Duodenal mucosa (tissue), 2 donors: ENCODE measurements at regions not wholly inside any gene's neighbourhood (a gene's known extent, or its start where the extent isn't known, plus 50 kb on each side); places are given as distances from the start of the nearest gene placed in this dataset.

Experiments
- H3K27ac ChIP-seq: one replicate; pipeline ENCODE4 v1.7.0; 2013; ENCODE audit warnings: low read depth, low read length
- H3K27me3 ChIP-seq, 2 donors: one replicate each; pipeline ENCODE4 v1.7.0; 2013; ENCODE audit warnings: low read length in 2 of 2, control low read depth in 1 of 2; ENCODE audit not compliant: insufficient read depth in 2 of 2, control insufficient read depth in 1 of 2
- H3K36me3 ChIP-seq, 2 donors: one replicate each; pipeline ENCODE4 v1.7.0; 2013; ENCODE audit warnings: low read length in 2 of 2, control low read depth in 1 of 2; ENCODE audit not compliant: insufficient read depth in 2 of 2, control insufficient read depth in 1 of 2
- H3K4me1 ChIP-seq, 2 donors: one replicate each; pipeline ENCODE4 v1.7.0; 2013; ENCODE audit warnings: low read length in 2 of 2, control low read depth in 1 of 2; ENCODE audit not compliant: insufficient read depth in 2 of 2, control insufficient read depth in 1 of 2
- H3K4me3 ChIP-seq, 2 donors: one replicate each; pipeline ENCODE4 v1.7.0; 2013; ENCODE audit warnings: low read length in 2 of 2, low read depth in 1 of 2
- H3K9ac ChIP-seq, 2 donors: one replicate each; pipeline ENCODE4 v1.7.0; 2013; ENCODE audit warnings: low read length in 2 of 2, low read depth in 1 of 2
- H3K9me3 ChIP-seq, 2 donors: one replicate each; pipeline ENCODE4 v1.7.0; 2013; ENCODE audit warnings: low read length in 2 of 2, control low read depth in 1 of 2; ENCODE audit not compliant: control insufficient read depth in 1 of 2

DNA sequence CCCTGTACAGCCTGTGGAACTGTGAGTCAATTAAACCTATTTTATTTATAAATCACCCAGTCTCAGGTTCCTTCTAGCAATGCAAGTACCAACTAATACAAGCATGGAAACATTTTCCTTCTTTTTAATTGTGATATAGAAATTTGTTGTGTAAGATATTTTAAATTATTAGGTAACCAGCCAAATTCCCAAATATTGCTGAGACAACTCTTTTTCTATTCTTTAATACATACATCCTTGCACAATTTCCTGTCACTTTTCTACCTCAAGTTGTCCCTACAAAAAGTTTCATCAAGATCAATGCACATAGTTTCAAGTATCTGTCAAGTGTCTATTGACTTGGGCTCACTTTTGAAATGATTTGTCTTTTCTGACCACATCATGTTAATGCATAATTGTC lies 488.6 kb downstream of the ACTL7B start:
- H3K27me3 ChIP-seq, result no peaks in the 10 kb centered on the region
- no peaks in the 10 kb centered on the region for H3K36me3 ChIP-seq
- no peaks in the 10 kb centered on the region for H3K9me3 ChIP-seq
- no peak overlapping the region for H3K4me3 ChIP-seq
- no peaks in the 10 kb centered on the region for H3K4me1 ChIP-seq
- no peak overlapping the region for H3K27ac ChIP-seq
- H3K9ac ChIP-seq, result no peak overlapping the region

DNA sequence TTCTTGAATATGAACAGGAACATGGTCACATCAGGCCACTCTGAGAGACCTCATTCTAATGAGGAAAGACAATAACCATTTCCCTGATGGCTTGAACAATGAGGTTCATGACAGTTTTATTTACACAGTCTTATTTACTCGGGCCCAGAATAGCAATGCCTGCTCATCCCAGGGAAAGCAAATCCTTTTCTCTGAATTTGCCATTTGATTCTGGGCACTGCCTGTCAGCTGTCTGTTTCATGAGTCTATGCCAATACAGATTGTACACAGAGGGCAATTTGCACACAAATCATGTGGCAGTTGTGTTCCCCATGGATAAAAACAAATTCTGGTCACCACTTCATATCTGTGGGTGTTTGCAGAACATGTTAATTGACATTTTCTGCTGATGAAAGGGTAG lies 492.5 kb downstream of the ACTL7B start:
- Histone ChIP-seq H3K4me1 (no peaks in the 10 kb centered on the region), H3K9ac (no peak overlapping the region), H3K27ac (no peak overlapping the region), H3K4me3 (no peak overlapping the region), H3K36me3 (no peaks in the 10 kb centered on the region), H3K27me3 (no peaks in the 10 kb centered on the region), H3K9me3 (no peaks in the 10 kb centered on the region)

DNA sequence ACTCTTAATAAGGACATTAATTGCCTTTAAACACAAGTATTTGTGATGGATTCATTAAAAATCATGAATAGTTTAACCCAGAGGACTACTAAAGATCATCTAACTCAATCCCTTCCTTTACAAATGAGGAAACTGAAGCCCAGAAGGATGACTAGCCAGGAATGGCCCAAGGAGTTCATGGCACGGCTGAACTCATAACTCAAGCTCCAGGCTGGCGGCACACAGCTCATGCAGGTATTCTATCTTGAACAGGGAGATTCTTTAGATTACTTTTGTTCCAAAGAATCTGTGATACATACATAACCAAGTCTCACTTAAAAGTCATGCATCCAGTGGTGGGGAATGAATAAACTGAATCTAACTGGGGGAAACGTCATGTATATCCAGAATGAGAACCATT lies 495.5 kb downstream of the ACTL7B start:
- Histone ChIP-seq H3K27me3 (no peaks in the 10 kb centered on the region), H3K27ac (no peak overlapping the region), H3K9me3 (no peaks in the 10 kb centered on the region), H3K36me3 (no peaks in the 10 kb centered on the region), H3K4me3 (no peak overlapping the region), H3K4me1 (no peaks in the 10 kb centered on the region), H3K9ac (no peak overlapping the region)

DNA sequence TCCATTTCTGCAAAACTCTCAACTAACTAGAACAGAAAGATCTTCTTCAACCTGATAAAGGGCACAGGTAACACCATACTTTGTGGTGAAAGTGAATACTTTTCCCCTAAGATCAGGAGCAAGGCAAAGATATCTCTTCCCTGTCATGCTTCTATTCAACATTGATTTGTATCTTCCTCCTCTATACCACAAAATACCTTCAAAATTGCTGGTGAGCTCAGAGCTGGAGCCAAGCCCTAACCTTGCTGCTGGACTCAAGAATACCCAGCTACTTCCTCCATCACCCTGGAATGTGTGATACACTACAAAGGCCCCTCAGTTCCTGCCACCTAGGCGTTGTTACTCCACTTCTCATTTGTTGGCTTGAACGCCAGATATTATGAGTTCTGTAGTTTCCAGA lies 499.0 kb downstream of the ACTL7B start:
- Histone ChIP-seq H3K4me3 (no peak overlapping the region), H3K36me3 (no peaks in the 10 kb centered on the region), H3K4me1 (no peaks in the 10 kb centered on the region), H3K27me3 (no peaks in the 10 kb centered on the region), H3K9ac (no peak overlapping the region), H3K9me3 (no peaks in the 10 kb centered on the region), H3K27ac (no peak overlapping the region)

DNA sequence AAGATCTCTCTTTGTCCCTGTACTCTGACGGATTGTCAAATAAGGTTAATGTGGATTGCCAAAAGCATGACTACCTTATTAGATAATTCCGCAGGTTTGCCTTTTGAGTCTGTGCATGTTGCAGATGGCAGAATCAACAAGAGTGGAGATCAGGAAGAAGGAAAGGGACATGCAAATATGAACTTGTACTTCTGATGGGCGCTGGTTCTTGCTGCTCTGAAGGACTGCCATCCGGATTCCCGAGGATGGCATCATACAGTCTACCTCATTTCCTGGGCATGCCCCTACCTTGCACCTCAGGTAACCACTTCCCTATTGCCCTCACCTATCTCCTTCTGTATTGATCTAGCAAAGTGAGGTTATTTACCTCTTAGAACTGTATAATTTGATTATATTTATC lies 504.2 kb downstream of the ACTL7B start:
- no peaks in the 10 kb centered on the region for H3K36me3 ChIP-seq

GRCh38 chr9:108347463-108348188 lies 508.2 kb downstream of the ACTL7B start:
- Histone ChIP-seq H3K4me3 (no peak overlapping the region), H3K4me1 (no peaks in the 10 kb centered on the region), H3K9me3 (no peaks in the 10 kb centered on the region), H3K27me3 (no peaks in the 10 kb centered on the region), H3K27ac (no peak overlapping the region), H3K9ac (no peak overlapping the region), H3K36me3 (no peaks in the 10 kb centered on the region)

More for the DNA sequence above, 504.2 kb downstream of the ACTL7B start:
- Histone ChIP-seq H3K4me1 (no peaks in the 10 kb centered on the region), H3K27ac (no peak overlapping the region), H3K4me3 (no peak overlapping the region), H3K27me3 (no peaks in the 10 kb centered on the region), H3K9me3 (no peaks in the 10 kb centered on the region), H3K9ac (no peak overlapping the region)

DNA sequence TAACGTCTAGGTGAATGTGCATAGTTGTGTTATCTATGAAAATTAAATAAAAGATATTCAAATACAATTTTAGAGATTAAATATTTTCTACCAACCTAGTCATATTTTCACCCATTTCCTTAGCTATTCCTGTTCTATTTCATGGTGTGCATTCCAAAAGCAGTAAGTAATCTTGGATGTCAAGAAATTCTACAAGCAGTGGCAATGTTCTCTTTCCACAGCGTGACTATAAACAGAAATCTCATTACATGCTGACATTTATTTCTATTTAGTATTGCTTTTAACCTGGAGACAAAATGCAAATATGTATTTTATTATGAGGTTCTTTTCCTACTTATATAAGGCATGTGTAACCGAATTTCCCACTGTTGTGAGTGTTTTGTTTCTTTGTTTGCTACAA lies 510.0 kb downstream of the ACTL7B start:
- Histone ChIP-seq H3K9ac (no peak overlapping the region), H3K27ac (no peak overlapping the region), H3K27me3 (no peaks in the 10 kb centered on the region), H3K9me3 (no peaks in the 10 kb centered on the region), H3K4me3 (no peak overlapping the region), H3K4me1 (no peaks in the 10 kb centered on the region), H3K36me3 (no peaks in the 10 kb centered on the region)

DNA sequence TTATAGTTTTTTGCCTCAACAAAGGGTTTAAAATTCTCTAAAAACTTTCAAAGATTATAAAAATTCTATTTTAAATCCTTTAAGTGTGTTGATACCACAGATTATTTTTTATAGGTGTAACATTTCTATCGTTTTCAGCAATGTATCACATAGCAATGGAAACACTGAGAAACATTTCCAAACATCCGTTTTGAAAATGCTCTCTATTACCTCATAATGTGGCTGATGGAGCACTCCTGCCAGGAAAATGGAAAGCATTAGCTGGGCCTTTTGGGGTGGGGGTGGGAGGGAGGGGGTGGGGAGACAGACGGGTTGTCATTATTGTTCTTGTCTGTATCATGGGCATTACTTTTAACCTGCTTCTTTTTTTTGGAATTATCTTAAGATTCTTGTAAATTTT lies 516.5 kb downstream of the ACTL7B start:
- no peaks in the 10 kb centered on the region for H3K36me3 ChIP-seq
- no peak overlapping the region for H3K9ac ChIP-seq
- H3K4me3 ChIP-seq, result no peak overlapping the region
- no peak overlapping the region for H3K27ac ChIP-seq
- H3K4me1 ChIP-seq, result no peaks in the 10 kb centered on the region
- no peaks in the 10 kb centered on the region for H3K27me3 ChIP-seq
- H3K9me3 ChIP-seq, result no peaks in the 10 kb centered on the region

- Histone ChIP-seq H3K4me1 (no peaks in the 10 kb centered on the region), H3K27ac (no peak overlapping the region), H3K9ac (no peak overlapping the region), H3K36me3 (no peaks in the 10 kb centered on the region), H3K27me3 (no peaks in the 10 kb centered on the region), H3K9me3 (no peaks in the 10 kb centered on the region), H3K4me3 (no peak overlapping the region)
Measured at GRCh38 chr9:108336575-108336974, 519.2 kb downstream of the ACTL7B start.

DNA sequence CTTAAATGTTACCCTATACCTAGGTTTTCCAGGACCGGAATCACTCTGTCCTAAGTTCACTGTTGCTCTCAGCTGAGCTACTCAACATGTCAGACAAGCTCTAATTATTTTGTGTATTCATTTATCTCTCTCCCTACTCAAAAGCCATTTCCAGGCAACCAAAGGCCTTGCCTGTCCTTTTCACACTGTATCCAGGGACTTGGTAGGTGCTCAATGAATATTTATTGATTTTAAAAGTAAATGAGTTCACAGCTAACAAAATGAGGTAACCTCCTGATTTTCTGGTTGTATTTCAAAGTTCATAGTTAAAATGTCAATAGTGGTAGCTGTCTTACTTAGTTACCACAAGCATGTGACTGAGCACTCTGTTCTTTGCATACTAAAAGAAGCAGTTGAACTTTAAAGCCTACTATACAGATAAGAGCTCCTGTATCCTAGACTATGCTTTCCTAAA lies 522.2 kb downstream of the ACTL7B start:
- Histone ChIP-seq H3K4me3 (no peak overlapping the region), H3K9ac (no peak overlapping the region), H3K27me3 (no peaks in the 10 kb centered on the region)

More for the DNA sequence above, 522.2 kb downstream of the ACTL7B start:
- no peak overlapping the region for H3K27ac ChIP-seq
- no peaks in the 10 kb centered on the region for H3K4me1 ChIP-seq
- no peaks in the 10 kb centered on the region for H3K9me3 ChIP-seq
- no peaks in the 10 kb centered on the region for H3K36me3 ChIP-seq
